Cardiac muscle cell (in vitro differentiated cells and primary cell): ENCODE measurements at regions not wholly inside any gene's neighbourhood (a gene's known extent, or its start where the extent isn't known, plus 50 kb on each side); places are given as distances from the start of the nearest gene placed in this dataset.

Experiments used
- DNase-seq, 2 donors: peaks; one replicate each; pipeline versions ENCODE4 v3.0.0 to v3.0.0-alpha.2; 2010 to 2017; ENCODE audit warnings: low read depth in 1 of 2, low spot score in 1 of 2
- H3K27ac ChIP-seq: fragments of 200-600 bp; sonication (generic); 2 replicates; pipeline ENCODE4 v1.5.1; 2016
- H3K27me3 ChIP-seq: fragments of 200-600 bp; sonication (generic); 2 replicates; pipeline ENCODE4 v1.6.0; 2016; ENCODE audit warnings: control low read depth
- H3K36me3 ChIP-seq: fragments of 200-600 bp; sonication (generic); 2 replicates; pipeline ENCODE4 v1.5.1; 2016; ENCODE audit warnings: control low read depth
- H3K4me1 ChIP-seq: fragments of 200-600 bp; sonication (generic); 2 replicates; pipeline ENCODE4 v1.8.1; 2017; ENCODE audit warnings: low read depth, mild to moderate bottlenecking, mixed run types
- H3K4me3 ChIP-seq: fragments of 200-600 bp; sonication (generic); 2 replicates; pipeline ENCODE4 v1.5.1; 2016; ENCODE audit warnings: mild to moderate bottlenecking
- H3K9me3 ChIP-seq: fragments of 200-600 bp; sonication (generic); 2 replicates; pipeline ENCODE4 v1.5.1; 2017; ENCODE audit warnings: low read depth, mild to moderate bottlenecking, control low read depth
- CTCF ChIP-seq: IDR thresholded peaks from 2 replicates; pipeline ENCODE4 v1.5.1; 2012; ENCODE audit warnings: low read depth, mild to moderate bottlenecking, low read length

GRCh38 chr12:4178424-4179170 is 95.0 kb upstream of the CCND2 start:
- no peak for TF ChIP-seq CTCF
- Histone ChIP-seq H3K4me1 (no peaks in the 10 kb centered on the region), H3K27ac (no peak overlapping the region), H3K27me3 (no peaks in the 10 kb centered on the region), H3K36me3 (no peaks in the 10 kb centered on the region), H3K9me3 (no peaks in the 10 kb centered on the region), H3K4me3 (no peak overlapping the region)
- DNase-seq = no peak

GRCh38 chr12:4177262-4177661 is 96.3 kb upstream of the CCND2 start:
- Histone ChIP-seq H3K4me3 (no peak overlapping the region), H3K27ac (no peak overlapping the region), H3K36me3 (no peaks in the 10 kb centered on the region), H3K9me3 (no peaks in the 10 kb centered on the region), H3K4me1 (no peaks in the 10 kb centered on the region), H3K27me3 (no peaks in the 10 kb centered on the region)
- no peak for TF ChIP-seq CTCF
- DNase-seq = no peak

- no peaks in the 10 kb centered on the region for H3K27me3 ChIP-seq
- H3K9me3 ChIP-seq = no peaks in the 10 kb centered on the region
- no peaks in the 10 kb centered on the region for H3K4me1 ChIP-seq
- no peaks in the 10 kb centered on the region for H3K36me3 ChIP-seq
- H3K27ac ChIP-seq = no peak overlapping the region
- H3K4me3 ChIP-seq = no peak overlapping the region
- no peak for TF ChIP-seq CTCF
- DNase-seq = no peak
Observed at GRCh38 chr12:4176168-4176567, 97.4 kb upstream of the CCND2 start.

- DNase-seq = no peak
- TF ChIP-seq CTCF = no peak
- H3K4me3 ChIP-seq = no peak overlapping the region
- no peak overlapping the region for H3K27ac ChIP-seq
- no peaks in the 10 kb centered on the region for H3K36me3 ChIP-seq
- H3K9me3 ChIP-seq = no peaks in the 10 kb centered on the region
- no peaks in the 10 kb centered on the region for H3K4me1 ChIP-seq
- no peaks in the 10 kb centered on the region for H3K27me3 ChIP-seq
Observed at GRCh38 chr12:4174417-4174816, 99.1 kb upstream of the CCND2 start.

GRCh38 chr12:4172999-4173398 is 100.6 kb upstream of the CCND2 start:
- no peaks in the 10 kb centered on the region for H3K4me1 ChIP-seq
- no peaks in the 10 kb centered on the region for H3K9me3 ChIP-seq
- no peak for TF ChIP-seq CTCF
- H3K4me3 ChIP-seq = no peak overlapping the region
- no peak overlapping the region for H3K27ac ChIP-seq
- no peak for DNase-seq
- no peaks in the 10 kb centered on the region for H3K36me3 ChIP-seq
- no peaks in the 10 kb centered on the region for H3K27me3 ChIP-seq
